Erythroblast (primary cell): ENCODE measurements at regions not wholly inside any gene's neighbourhood (a gene's known extent, or its start where the extent isn't known, plus 50 kb on each side); places are given as distances from the start of the nearest gene placed in this dataset.

ENCODE experiments used
- GATA1 ChIP-seq: IDR thresholded peaks from 2 replicates; pipeline ENCODE4 v1.6.1; 2011; ENCODE audit warnings: low read depth, mild to moderate bottlenecking, control low read depth, low read length, moderate library complexity
- POLR2A ChIP-seq: IDR thresholded peaks from 2 replicates; pipeline ENCODE4 v1.6.1; 2011; ENCODE audit warnings: mild to moderate bottlenecking, low read length

- TF ChIP-seq POLR2A (no peak), GATA1 (no peak)
Measured at GRCh38 chr14:43480976-43481375, 1026.1 kb downstream of the FSCB start.
